HG03135 (cell line): ENCODE measurements at regions not wholly inside any gene's neighbourhood (a gene's known extent, or its start where the extent isn't known, plus 50 kb on each side); places are given as distances from the start of the nearest gene placed in this dataset.
"Not testable (repeated sequence)": the region's sequence is repeated elsewhere in the genome, so short reads cannot be mapped to it uniquely, and the experiment has no call there.

ENCODE experiments used
- ATAC-seq: cut with Tn5 transposase; IDR thresholded peaks from one replicate; pipeline ENCODE4 v1.9.1; 2021; ENCODE audit warnings: mild to moderate bottlenecking, moderate library complexity; ENCODE audit not compliant: unreplicated experiment

DNA sequence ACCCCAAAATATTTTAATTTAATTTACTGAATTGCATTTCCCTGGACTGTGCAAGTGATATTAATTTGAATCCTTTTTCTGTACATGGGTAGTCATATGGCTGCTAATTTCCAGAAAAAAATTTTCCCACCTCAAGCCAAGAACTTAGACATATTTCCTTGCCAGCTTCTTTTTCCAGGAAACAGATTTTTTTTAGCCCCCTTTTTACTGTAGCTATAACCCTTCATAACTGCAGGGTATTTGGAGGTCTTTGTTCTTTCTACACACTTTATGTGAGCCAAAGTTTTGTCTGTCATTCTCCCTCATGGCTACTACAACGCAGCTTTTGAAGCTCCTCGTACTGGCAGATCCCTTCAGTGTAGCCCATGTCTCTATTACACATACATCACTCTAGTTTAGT, 261.2 kb upstream of the PIK3R1 start:
- ATAC-seq: no peak

DNA sequence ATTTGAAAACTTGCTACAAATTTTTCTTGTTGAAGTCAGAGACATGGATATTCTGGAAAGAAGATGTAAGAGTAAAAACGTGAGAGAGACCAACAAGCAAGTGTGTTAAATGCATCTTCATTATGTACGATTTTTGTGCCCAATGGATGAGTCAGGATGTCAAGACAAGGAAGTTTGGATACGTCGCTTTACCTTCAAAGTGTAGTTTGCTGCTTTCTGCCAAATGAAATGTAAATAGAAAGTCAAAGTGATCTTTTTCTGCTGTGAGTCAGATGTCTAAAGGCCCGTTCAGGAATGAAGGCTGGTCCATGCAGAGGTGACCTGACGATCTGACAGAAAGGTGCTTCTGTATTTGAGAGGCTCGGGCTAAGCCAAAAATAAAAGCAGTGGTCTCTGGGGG, 273.1 kb upstream of the PIK3R1 start:
- ATAC-seq: no peak

DNA sequence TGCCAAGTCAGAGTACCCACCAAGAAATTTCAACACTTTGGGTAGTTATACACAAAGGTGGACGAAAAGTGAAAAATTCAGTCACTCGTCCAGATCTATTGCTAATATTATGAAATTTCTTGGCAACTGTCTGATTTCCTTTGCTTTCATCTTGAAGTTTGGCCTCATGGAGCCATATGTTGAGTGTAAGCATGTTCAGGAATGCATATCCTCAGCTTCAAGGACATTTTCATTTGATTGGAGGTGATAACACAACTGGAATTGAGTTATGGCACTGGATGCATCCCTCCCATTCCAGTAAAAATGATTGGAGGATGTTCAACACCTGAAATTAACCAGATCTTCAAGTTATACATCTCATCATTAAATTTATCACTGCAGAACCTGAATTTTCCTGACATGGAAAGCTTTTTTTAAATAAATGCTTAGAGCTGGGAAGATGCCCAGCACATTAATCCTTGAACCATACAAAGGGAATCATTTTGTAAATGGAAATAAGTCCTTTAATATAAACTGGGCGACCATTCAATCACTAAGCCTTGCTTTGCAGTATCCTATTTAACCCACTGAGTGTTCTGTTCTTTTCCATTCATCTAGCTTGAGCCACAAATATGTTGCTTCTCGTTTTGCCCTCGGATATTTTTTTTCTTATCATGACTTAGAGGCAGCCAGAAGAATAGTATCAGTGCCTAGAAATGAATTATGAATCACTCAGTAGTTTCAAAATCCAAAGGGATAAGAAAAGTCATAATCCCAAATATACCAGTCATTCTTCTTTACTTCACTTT, 273.7 kb upstream of the PIK3R1 start:
- no peak for ATAC-seq

DNA sequence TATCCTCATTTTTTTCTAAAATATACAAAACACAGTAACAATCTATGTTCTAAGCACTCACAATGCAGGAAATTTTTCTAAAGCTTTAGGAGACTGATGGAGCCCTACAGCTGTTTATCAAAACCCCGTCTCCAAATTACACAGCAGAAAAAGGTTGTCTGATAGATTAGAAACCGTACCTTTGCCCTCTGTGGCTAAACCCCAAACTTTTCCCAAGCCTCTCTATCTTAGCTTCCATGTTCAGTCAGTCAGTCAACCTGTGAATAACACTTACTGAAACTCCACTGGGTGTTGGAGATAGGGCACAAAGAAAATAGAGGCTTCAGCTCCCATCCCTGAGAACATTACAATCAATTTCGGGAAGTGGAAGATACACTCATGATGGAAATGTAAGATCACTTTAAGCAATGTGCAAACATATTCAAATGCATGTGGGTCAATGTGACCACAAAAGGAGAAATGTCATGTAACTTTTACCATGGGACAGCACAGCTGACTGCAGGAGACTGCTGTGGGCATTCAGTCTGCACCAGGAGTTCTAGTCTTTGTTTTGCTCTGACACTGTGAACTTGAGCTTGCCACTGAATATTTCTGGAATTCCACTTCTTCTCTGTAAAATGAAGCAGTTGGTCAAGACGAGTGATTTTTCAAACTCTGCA, 279.5 kb upstream of the PIK3R1 start:
- ATAC-seq: no peak

DNA sequence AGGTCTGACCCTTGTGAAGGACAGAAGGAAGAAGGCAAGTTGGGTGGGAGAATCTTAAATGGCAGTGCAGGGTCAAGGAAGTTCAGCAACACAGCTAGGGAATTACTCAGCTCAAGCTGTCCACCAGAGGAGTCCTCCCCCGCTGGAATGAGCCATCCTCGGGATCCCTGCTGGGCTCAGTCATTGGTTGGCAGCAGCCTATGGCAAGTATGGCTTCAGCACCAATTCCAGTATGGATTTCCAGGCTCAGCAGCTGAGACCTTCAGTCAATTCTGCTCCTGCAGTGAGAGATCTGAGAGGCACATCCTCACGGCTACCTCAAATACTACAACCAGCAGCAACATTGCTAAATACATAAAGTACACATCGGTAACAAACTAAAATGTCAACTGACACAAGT, 280.6 kb upstream of the PIK3R1 start:
- ATAC-seq: no peak

DNA sequence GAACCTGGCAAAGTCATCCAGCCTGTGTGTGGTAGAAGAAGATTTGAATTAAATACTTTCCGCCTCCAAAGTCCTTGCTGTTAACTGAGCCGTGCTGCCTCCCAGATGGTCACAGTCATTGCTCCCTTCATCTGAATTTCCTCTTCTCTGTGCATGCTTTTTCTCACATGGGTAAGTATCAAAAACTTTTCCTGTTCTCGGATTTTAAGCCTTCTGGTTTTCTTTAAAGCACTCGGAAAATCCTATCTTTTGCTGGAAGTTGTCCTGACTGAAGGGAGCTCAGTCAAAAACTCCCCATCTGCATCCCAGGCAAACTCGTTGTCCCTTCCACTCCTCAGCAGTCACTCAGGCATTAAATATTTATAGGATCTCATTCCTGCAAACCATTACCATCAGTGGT, 290.0 kb upstream of the PIK3R1 start:
- ATAC-seq: no peak

DNA sequence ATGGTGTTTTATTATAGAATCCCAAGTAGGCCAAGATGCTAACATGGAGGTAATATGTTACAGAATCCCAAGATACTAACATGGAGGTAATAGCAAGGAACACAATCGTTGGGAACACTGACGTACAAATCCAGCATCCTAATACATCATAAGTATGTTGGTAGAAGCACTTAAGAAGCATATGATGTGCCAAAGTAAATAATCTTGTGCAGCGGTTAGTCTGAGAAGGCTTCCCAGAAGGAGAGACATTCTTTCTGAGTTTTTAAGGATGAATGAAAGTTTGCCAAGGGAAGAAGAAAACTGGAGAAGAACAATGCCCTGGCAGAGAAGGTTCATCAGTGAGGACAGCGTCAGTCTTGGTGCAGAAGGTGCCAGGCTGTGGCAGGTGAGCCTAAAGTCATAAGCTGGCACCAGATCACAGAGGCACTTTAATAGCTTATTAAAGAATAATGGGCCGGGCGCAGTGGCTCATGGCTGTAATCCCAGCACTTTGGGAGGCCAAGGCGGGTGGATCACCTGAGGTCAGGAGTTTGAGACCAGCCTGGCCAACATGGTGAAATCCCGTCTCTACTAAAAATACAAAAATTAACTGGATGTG, 294.5 kb upstream of the PIK3R1 start:
- ATAC-seq: no peak

DNA sequence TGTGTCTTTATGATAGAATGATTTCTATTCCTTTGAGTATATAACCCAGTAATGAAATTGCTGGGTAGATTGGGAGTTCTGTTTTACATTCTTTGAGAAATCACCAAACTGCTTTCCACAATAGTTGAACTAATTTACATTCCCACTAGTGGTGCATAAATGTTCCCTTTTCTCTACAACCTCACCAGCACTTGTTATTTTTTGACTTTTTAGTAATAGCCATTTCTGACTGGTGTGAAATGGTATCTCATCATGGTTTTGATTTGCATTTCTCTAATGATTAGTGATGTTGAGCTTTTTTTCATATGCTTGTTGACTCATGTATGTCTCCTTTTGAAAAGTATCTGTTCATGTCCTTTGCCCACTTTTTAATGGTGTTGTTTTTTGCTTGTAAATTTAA, 296.0 kb upstream of the PIK3R1 start:
- not testable (repeated sequence) for ATAC-seq

DNA sequence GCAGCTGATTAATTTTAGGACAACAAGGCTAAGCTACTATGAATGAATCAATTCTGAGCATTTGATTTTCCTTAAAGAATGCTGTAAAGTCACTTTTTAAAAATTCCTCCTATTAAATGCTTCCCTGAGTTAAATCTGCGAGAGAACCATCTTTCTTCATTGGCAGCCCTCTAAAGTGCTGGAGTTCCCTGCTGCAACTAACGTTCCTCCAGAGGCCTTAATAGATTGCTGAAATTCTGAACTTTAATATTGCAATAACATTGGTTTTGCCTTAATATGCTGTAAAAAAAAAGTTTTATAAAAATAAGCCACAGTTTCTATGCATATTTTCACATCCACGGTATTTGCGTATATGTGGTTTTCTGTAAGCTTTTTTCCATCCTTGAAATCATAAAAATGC, 298.0 kb upstream of the PIK3R1 start:
- ATAC-seq: no peak

DNA sequence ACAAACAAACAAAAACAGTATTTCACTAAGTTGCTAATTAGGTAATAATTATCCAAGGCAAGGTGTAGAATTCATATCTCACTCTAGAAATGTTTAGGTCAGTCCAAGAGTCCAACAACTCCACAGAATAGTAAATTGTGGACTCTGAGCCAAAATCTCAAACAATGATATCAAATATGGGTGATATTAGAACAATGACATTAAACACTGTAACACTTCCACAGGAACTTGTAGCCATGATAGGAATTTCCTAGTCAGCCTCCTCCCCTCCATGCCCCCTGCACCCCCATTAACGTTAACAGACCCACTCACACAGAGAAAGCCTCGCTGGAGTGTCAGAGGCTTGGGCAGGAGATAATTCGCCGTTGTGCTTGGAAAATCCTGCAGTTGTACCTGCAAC, 305.0 kb upstream of the PIK3R1 start:
- ATAC-seq: no peak

DNA sequence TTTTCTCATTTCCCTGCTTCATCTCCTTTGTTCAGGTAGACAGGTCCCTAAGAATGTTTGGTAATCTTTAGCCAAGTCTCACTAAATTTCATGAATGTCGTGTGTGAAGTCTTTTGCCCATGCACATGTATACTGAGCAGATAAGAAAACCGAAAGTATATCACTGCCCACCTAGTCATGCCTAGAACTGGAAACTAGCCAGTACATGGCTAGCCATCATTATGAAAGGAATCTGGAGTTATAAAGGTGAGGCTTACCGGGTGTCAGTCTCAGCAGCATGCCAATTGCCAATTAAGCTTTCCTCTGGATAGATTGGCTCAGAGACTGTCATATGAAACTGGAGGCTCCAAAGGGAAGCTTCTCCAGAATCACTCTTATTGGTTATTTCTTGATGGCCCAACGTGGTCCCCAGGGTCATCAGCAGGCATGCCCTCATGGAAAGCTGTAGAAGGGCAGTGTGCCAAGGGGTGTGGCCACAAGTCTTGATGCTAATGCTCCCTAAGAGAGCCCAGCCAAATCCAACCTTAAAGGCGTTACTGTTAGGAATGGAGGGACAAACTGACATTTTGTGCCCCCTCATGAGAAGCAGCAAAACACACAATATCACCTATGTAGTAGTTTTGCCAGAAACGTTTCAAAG, 307.3 kb upstream of the PIK3R1 start:
- ATAC-seq: no peak

DNA sequence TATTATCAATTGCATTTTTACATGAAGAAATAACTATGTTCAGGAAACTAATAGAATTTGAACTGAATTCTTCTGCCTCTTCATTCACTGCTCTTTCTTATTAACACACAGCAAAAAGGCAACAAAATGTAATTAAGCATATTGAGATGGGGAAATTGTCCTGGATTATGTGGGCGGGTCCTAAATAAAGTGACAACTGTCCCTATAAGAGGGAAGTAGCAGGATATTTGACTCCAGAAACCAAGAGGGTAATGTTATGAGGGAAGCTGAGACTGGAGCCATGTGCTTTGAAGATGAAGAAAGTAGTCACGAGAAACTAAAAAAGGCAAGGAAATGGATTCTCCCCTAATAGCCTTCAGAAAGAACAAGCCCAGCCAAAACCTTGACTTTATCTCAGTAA, 311.2 kb upstream of the PIK3R1 start:
- ATAC-seq: no peak

DNA sequence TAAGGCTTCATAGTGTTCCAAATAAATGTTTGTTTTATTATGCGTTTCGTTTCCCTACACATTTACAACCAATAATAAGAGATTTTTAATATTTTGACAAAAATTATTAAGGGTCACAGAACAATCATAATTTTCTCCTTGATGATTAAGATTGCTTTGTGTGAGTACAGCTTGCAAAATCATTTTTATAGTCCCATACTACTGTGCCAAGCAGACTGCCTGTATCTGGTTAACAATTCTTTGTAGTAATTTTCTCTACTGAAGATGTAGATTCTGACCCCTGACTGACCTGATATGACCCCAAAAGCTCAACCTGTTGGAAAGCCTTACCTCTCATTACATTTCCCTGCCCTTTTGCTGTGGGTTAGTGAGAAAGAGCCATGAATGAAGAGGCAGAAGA, 311.9 kb upstream of the PIK3R1 start:
- no peak for ATAC-seq

DNA sequence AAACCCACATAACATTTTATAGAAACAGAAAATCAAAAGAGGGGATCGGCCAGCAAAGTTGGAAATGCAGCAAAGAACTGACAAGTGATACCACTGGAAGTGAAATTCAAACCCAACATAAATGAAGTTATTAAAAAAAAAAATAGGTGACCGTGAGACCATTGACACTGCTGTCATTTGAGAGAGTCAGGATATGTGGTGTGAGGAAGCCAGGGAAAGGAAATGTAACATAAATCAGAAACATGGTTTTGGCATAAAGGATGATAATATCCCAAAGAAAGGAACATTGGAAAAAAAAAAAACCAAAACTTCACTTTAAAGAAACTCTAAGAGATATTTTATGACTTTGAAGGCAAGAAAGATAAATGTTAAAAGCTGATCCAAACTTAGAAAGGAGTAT, 312.4 kb upstream of the PIK3R1 start:
- no peak for ATAC-seq

DNA sequence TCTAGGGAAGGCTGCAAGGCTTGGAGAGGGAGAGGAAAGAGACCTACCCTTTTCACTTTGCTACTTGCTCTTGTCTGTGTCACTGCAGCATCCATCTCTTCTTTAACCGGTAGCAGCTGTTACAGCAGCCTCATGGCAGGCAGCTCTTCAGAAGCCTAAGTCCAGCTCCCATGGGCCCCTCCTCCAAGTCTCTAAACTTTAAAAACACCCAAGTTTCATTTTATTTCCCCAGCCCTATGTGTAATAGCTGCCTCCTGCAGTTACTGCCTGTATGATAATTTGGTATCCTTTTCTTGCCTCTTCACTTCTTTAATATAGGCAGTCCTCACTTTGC, 313.1 kb upstream of the PIK3R1 start:
- no peak for ATAC-seq

DNA sequence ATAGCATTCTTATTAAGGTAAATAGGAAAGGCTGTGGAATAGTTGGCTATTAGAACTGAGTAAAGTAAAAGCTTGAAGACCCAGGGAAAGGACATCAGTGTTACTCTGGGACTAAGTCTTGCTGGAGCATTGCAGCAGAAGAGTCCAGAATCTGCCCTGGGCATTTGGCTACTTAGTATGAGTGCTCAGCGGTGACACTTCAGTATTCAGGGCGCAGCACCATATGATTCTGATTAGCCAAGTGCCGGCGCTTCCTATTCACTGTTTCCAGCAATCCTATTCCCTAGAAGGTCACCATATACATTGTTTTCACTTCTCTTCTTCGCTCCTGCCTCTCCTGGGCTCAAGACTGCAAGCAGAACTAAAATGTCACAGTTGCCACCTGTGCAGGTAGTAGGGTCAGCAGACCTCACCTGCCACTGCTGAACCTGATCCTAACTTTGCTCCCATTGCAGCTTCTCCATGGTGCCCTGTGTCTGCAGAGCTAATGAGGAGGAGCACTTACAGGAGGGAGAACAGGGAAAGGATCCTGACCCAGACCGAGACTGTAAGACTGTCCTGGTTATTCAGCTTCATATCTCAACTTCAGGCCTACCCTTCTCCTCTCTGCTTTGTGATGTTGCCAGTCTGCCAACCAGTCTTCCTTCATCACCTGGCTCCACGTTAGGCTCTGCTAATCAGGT, 313.6 kb upstream of the PIK3R1 start:
- no peak for ATAC-seq

DNA sequence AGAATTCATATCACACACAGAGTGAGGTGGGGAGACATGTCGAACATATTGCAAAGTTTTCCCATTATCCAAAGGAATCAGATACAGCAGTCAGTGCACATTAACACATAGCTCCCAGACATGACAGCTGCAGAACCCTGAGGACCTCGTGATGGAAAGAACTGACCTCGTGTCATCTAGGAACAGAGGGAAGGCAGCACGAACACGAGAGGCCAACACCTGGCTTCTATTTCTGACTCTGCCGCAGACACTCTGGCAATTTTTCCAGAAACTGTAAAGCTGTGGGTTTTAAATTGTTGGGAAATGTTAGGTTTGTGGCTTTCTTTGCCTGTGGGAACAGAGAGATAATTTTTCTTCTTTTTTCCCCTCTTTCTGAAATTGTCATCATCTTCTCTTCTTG, 315.0 kb upstream of the PIK3R1 start:
- no peak for ATAC-seq

DNA sequence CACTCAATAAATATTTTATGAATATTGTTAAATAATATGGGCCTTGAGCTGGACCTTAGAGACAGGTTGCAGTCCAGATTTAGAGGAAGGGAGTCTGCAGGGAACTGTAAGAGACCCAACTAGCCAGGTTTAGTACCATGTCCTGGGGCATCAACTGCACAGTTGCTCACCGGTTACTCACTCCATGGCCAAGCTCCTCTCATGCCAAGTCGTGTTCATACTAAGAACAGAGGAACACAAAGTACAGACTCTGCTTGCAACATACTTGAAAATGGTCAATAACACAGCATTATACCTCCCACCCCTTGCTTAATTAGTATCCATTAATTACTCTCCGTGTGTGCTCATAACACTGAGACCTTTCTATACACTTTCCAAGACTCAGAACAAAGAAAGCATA, 317.6 kb upstream of the PIK3R1 start:
- ATAC-seq: no peak

DNA sequence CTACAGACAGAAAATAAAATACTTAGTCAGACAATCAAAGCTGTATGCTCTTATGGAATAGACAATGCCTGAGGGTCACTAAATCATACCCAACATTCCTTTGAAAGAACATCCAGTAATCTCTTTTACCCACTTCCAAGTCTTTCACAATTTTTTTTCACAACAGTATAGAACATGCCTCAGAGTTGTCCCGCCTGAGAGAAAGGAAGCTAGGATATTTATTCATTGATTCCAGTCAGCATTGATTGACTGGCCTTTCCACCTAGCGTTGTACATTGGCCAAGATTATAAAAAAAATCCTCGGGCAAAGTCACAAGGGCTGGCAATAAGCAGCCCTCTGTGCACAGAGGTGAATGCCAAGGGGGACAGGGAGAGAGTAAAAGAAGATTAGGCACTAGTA, 318.1 kb upstream of the PIK3R1 start:
- ATAC-seq: no peak

DNA sequence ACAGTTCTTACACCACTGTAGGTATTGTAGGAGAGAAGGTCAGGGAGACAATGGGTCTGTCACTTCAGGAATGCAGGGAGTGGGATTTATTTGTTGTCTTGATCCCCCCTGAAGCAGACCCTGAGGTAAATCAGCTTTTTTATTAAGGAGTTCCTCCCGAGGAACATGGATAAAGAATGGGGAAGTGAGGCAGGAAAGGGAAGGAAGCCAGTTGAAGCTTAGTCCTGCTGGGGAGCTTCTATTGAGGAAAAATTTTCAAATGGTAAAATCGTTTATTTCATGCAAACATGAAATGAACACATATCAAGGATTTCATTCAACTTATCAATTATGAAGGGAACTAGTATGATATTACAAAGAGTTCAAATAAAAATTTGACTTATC, 318.6 kb upstream of the PIK3R1 start:
- no peak for ATAC-seq

DNA sequence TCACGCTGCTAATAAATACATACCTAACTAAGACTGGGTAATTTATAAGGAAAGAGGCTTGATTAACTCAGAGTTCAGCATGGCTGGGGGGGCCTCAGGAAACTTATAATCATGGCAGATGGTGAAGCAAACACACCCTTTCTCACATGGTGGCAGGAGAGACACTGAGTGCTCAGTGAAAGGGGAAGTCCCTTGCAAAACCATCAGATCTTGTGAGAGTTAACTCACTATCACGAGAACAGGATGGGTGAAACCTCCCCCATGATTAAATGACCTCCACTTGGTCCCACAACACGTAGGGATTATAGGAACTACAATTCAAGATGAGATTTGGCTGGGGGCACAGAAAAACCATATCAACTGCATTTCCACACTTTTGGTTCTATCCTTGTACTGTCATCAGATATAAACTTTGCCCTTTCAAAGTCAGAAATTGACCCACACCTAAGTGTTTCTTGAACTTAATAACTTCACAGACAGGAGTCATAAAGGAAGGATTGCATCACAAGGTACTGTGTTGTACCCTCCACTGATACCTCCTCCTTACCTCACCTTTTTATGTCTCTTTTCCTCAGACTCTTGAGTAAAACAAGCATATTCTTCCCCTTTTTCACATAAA, 319.1 kb upstream of the PIK3R1 start:
- no peak for ATAC-seq
